ENCODE measurements at regions not wholly inside any gene's neighbourhood (a gene's known extent, or its start where the extent isn't known, plus 50 kb on each side); places are given as distances from the start of the nearest gene placed in this dataset.

- TF ChIP-seq CTCF (IDR thresholded peaks at IDR 0.05 in 8 of 11, conservative IDR thresholded peaks at IDR 0.05 in 3 of 11) (no peak), POLR2A (IDR thresholded peaks at IDR 0.05) (no peak)
Observed at GRCh38 chr1:213561870-213562269, 425.9 kb upstream of the PROX1 start.
